Common myeloid progenitor, CD34-positive (primary cell): ENCODE measurements at regions not wholly inside any gene's neighbourhood (a gene's known extent, or its start where the extent isn't known, plus 50 kb on each side); places are given as distances from the start of the nearest gene placed in this dataset.

Experiments used
- CTCF ChIA-PET: fragments of 350-600 bp; sonication (Branson Sonifier 250); formaldehyde crosslinking; loops from one replicate; lab custom pipeline; 2021; ENCODE audit warnings: antibody characterized with exemption; lab: Charles Lee
- POLR2A ChIA-PET: fragments of 350-600 bp; sonication (Branson Sonifier 250); formaldehyde crosslinking; loops from one replicate; lab custom pipeline; 2021; ENCODE audit warnings: antibody characterized with exemption; lab: Charles Lee
- DNase-seq, 3 donors: peaks; one replicate each; pipeline versions ENCODE4 v3.0.0 to v3.0.0-alpha.2; 2013
- H3K27ac ChIP-seq, 2 experiments: 1 replicate in 1 of 2; 2 replicates in 1 of 2; pipeline ENCODE4 v1.7.0; 2013; ENCODE audit warnings: inconsistent platforms in 2 of 2, low read length in 2 of 2, mild to moderate bottlenecking in 2 of 2, low read depth in 1 of 2, moderate library complexity in 1 of 2; ENCODE audit not compliant: severe bottlenecking in 2 of 2, insufficient read depth in 1 of 2, poor library complexity in 1 of 2
- H3K27me3 ChIP-seq, 5 experiments: replicated peaks in 2 of 5; 1 replicate in 3 of 5; 2 replicates in 2 of 5; pipeline versions ENCODE4 v1.6.1 to v1.7.0; 2013; ENCODE audit warnings: low read length in 4 of 5, mild to moderate bottlenecking in 2 of 5, moderate library complexity in 2 of 5, inconsistent platforms in 1 of 5; ENCODE audit not compliant: insufficient read depth in 5 of 5, control insufficient read depth in 4 of 5
- H3K36me3 ChIP-seq, 4 experiments: 1 replicate in 2 of 4; 2 replicates in 2 of 4; pipeline versions ENCODE4 v1.6.1 to v1.7.0; 2013; ENCODE audit warnings: low read length in 3 of 4, control low read depth in 1 of 4, mild to moderate bottlenecking in 1 of 4; ENCODE audit not compliant: control insufficient read depth in 4 of 4, insufficient read depth in 4 of 4
- H3K4me1 ChIP-seq, 4 experiments: 1 replicate in 3 of 4; 2 replicates in 1 of 4; pipeline versions ENCODE4 v1.6.1 to v1.7.1; 2013; ENCODE audit warnings: low read length in 3 of 4, mild to moderate bottlenecking in 3 of 4, control low read depth in 1 of 4, inconsistent platforms in 1 of 4, moderate library complexity in 1 of 4; ENCODE audit not compliant: control insufficient read depth in 4 of 4, insufficient read depth in 4 of 4; ENCODE audit errors: control extremely low read depth in 1 of 4
- H3K4me3 ChIP-seq, 7 experiments: 1 replicate in 4 of 7; 2 replicates in 3 of 7; pipeline versions ENCODE4 v1.5.1 to v1.7.0; 2013; ENCODE audit warnings: mild to moderate bottlenecking in 7 of 7, low read length in 6 of 7, moderate library complexity in 6 of 7, inconsistent platforms in 2 of 7, low read depth in 2 of 7, control low read depth in 1 of 7; ENCODE audit not compliant: insufficient read depth in 4 of 7, control insufficient read depth in 1 of 7; ENCODE audit errors: extremely low read depth in 1 of 7
- H3K9me3 ChIP-seq, 5 experiments: 1 replicate in 4 of 5; 2 replicates in 1 of 5; pipeline versions ENCODE4 v1.6.1 to v1.7.1; 2013; ENCODE audit warnings: low read length in 4 of 5, mild to moderate bottlenecking in 2 of 5, inconsistent platforms in 1 of 5, low read depth in 1 of 5, moderate library complexity in 1 of 5; ENCODE audit not compliant: control insufficient read depth in 4 of 5, insufficient read depth in 2 of 5; ENCODE audit errors: control extremely low read depth in 1 of 5
- WGBS: methylation state at CpG from one replicate; pipeline ENCODE4 v1.1.5; 2013; ENCODE audit not compliant: insufficient coverage; 5-methylcytosine and 5-hydroxymethylcytosine counted together

- WGBS, result 92% methylated on average over 2 of the region's 2 CpGs
- ChIA-PET CTCF (no interaction called here), POLR2A (no interaction called here)
- no peaks in the 10 kb centered on the region for H3K36me3 ChIP-seq
- H3K9me3 ChIP-seq, result peaks cover 0 to 2% (median 0%) of the 10 kb centered on the region in 5 experiments
- no peak overlapping the region for H3K27ac ChIP-seq
- H3K4me1 ChIP-seq, result no peaks in the 10 kb centered on the region
- H3K4me3 ChIP-seq, result no peak overlapping the region
- DNase-seq, result no peak
- H3K27me3 ChIP-seq, result peaks cover 0 to 11% (median 4%) of the 10 kb centered on the region in 5 experiments
Measured at GRCh38 chr9:86549401-86549811, 195.2 kb upstream of the TUT7 start.

GRCh38 chr9:86548220-86548619 is 194.0 kb upstream of the TUT7 start:
- Histone ChIP-seq H3K9me3 (peaks cover 0 to 2% (median 0%) of the 10 kb centered on the region in 5 experiments), H3K27me3 (peaks cover 0 to 11% (median 4%) of the 10 kb centered on the region in 5 experiments), H3K27ac (no peak overlapping the region), H3K36me3 (no peaks in the 10 kb centered on the region), H3K4me1 (no peaks in the 10 kb centered on the region), H3K4me3 (no peak overlapping the region)
- 94% methylated on average over 4 of the region's 4 CpGs for WGBS
- ChIA-PET CTCF (no interaction called here), POLR2A (no interaction called here)
- no peak for DNase-seq

GRCh38 chr9:86547571-86547970 is 193.4 kb upstream of the TUT7 start:
- POLR2A ChIA-PET, result no interaction called here
- Histone ChIP-seq H3K36me3 (no peaks in the 10 kb centered on the region), H3K4me1 (no peaks in the 10 kb centered on the region), H3K9me3 (no peaks in the 10 kb centered on the region), H3K27ac (no peak overlapping the region), H3K4me3 (no peak overlapping the region), H3K27me3 (peaks cover 0 to 11% (median 4%) of the 10 kb centered on the region in 5 experiments)
- CTCF ChIA-PET, result no interaction called here
- no peak for DNase-seq

- Histone ChIP-seq H3K27me3 (peaks cover 0 to 11% (median 2%) of the 10 kb centered on the region in 5 experiments), H3K4me3 (no peak overlapping the region), H3K9me3 (no peaks in the 10 kb centered on the region), H3K36me3 (no peaks in the 10 kb centered on the region), H3K4me1 (no peaks in the 10 kb centered on the region), H3K27ac (no peak overlapping the region)
- CTCF ChIA-PET, result no interaction called here
- DNase-seq, result no peak
- POLR2A ChIA-PET, result no interaction called here
- WGBS, result 98% methylated on average over 5 of the region's 5 CpGs
Measured at GRCh38 chr9:86546712-86547111, 192.5 kb upstream of the TUT7 start.

GRCh38 chr9:86545090-86545489 is 190.9 kb upstream of the TUT7 start:
- Histone ChIP-seq H3K4me3 (no peak overlapping the region), H3K4me1 (no peaks in the 10 kb centered on the region), H3K9me3 (no peaks in the 10 kb centered on the region), H3K36me3 (no peaks in the 10 kb centered on the region), H3K27me3 (peaks cover 0 to 11% (median 0%) of the 10 kb centered on the region in 5 experiments), H3K27ac (no peak overlapping the region)
- WGBS, result 100% methylated on average over 1 of the region's 2 CpGs
- CTCF ChIA-PET, result no interaction called here
- POLR2A ChIA-PET, result no interaction called here
- DNase-seq, result no peak

GRCh38 chr9:86541014-86541570 is 186.9 kb upstream of the TUT7 start:
- ChIA-PET POLR2A (no interaction called here), CTCF (interaction anchor here (0.5 kb wide), 1 partner anchor 629 kb away, joined by 4 read pairs; no protein-coding TSS in a partner anchor)
- no peaks in the 10 kb centered on the region for H3K9me3 ChIP-seq
- H3K27me3 ChIP-seq, result peaks cover 0 to 4% (median 0%) of the 10 kb centered on the region in 5 experiments
- WGBS, result no CpG with 5 or more reads among the region's 2 CpGs
- no peak overlapping the region for H3K4me3 ChIP-seq
- H3K4me1 ChIP-seq, result no peaks in the 10 kb centered on the region
- no peaks in the 10 kb centered on the region for H3K36me3 ChIP-seq
- DNase-seq, result no peak
- H3K27ac ChIP-seq, result no peak overlapping the region

GRCh38 chr9:86535406-86535915 is 181.3 kb upstream of the TUT7 start:
- WGBS, result 88% methylated on average over 4 of the region's 5 CpGs

More at GRCh38 chr9:86535406-86535915, 181.3 kb upstream of the TUT7 start:
- Histone ChIP-seq H3K4me1 (no peaks in the 10 kb centered on the region), H3K4me3 (no peak overlapping the region), H3K27ac (no peak overlapping the region), H3K27me3 (no peaks in the 10 kb centered on the region), H3K36me3 (no peaks in the 10 kb centered on the region), H3K9me3 (no peaks in the 10 kb centered on the region)
- CTCF ChIA-PET, result no interaction called here
- POLR2A ChIA-PET, result no interaction called here
- no peak for DNase-seq
